ENCODE measurements at regions not wholly inside any gene's neighbourhood (a gene's known extent, or its start where the extent isn't known, plus 50 kb on each side); places are given as distances from the start of the nearest gene placed in this dataset.
"Not testable (repeated sequence)": the region's sequence is repeated elsewhere in the genome, so short reads cannot be mapped to it uniquely, and the experiment has no call there.

- H3K4me1 ChIP-seq (ENCODE audit: insufficient read depth, low read length), result no peaks in the 10 kb centered on the region
- TF ChIP-seq, protein P1, sequence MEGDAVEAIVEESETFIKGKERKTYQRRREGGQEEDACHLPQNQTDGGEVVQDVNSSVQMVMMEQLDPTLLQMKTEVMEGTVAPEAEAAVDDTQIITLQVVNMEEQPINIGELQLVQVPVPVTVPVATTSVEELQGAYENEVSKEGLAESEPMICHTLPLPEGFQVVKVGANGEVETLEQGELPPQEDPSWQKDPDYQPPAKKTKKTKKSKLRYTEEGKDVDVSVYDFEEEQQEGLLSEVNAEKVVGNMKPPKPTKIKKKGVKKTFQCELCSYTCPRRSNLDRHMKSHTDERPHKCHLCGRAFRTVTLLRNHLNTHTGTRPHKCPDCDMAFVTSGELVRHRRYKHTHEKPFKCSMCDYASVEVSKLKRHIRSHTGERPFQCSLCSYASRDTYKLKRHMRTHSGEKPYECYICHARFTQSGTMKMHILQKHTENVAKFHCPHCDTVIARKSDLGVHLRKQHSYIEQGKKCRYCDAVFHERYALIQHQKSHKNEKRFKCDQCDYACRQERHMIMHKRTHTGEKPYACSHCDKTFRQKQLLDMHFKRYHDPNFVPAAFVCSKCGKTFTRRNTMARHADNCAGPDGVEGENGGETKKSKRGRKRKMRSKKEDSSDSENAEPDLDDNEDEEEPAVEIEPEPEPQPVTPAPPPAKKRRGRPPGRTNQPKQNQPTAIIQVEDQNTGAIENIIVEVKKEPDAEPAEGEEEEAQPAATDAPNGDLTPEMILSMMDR (IDR thresholded peaks at IDR 0.05; ENCODE audit: extremely low read depth, low read depth, low read length), result no peak
- no peak for DNase-seq (ENCODE audit: insufficient read length, low spot score, missing footprints)
Observed at GRCh38 chr3:145450018-145450682, 710.8 kb downstream of the PLOD2 start.

DNA sequence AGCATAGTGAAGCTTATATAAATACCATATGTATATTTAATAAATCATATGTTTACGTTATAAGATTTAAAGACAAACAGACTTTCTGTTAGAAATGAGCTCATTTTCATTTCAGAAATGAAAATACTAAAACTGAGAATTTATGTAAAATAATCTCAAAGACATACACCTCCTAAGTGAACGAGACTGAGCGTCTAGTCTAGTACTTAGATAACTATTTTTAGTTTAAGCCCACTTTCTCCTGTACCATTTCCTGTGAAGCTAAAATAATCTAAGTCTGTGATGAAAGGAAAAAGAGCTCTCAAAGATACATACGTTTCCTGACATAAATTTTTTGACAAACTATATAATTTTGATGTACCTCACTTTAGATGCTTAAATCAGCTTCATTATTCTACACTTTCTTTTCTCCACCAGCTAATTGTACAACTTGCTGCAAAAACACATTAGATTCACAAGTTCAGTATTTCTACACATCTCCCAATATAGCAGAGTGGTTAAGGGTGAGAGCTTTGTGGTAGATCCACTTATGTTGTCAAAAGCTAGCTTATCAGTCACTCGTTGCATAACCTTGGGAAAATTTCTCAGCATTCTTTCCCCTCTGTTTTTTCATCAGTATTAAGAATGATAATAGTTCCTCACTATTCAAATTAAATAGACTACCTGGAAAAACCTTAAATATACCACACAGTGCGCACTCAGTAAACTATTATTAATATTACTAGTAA, 703.0 kb downstream of the PLOD2 start:
- DNase-seq (ENCODE audit: insufficient read length, low spot score, missing footprints), result no peak
- TF ChIP-seq, protein P1 (IDR thresholded peaks at IDR 0.05; ENCODE audit: extremely low read depth, low read depth, low read length), result no peak
- no peak overlapping the region for H3K4me3 ChIP-seq (ENCODE audit: insufficient read depth, low read length)
- no peaks in the 10 kb centered on the region for H3K79me2 ChIP-seq (ENCODE audit: insufficient read depth, low read length)
- H3K27me3 ChIP-seq (ENCODE audit: insufficient read depth, low read length), result no peaks in the 10 kb centered on the region
- no peaks in the 10 kb centered on the region for H4K20me1 ChIP-seq (ENCODE audit: insufficient read depth, low read length)
- no peaks in the 10 kb centered on the region for H3K36me3 ChIP-seq (ENCODE audit: insufficient read depth, low read length)
- H3K4me2 ChIP-seq (ENCODE audit: insufficient read depth, low read length), result no peak overlapping the region
- no peaks in the 10 kb centered on the region for H3K4me1 ChIP-seq (ENCODE audit: insufficient read depth, low read length)
- H3K27ac ChIP-seq (ENCODE audit: low read depth, low read length), result no peak overlapping the region
- no peaks in the 10 kb centered on the region for H3K9me3 ChIP-seq (ENCODE audit: low read depth, low read length)
- H2AFZ ChIP-seq (ENCODE audit: low read length), result no peak overlapping the region

More at GRCh38 chr3:145450018-145450682, 710.8 kb downstream of the PLOD2 start:
- Histone ChIP-seq H3K36me3 (ENCODE audit: insufficient read depth, low read length) (no peaks in the 10 kb centered on the region), H3K4me2 (ENCODE audit: insufficient read depth, low read length) (no peak overlapping the region), H4K20me1 (ENCODE audit: insufficient read depth, low read length) (no peaks in the 10 kb centered on the region), H3K79me2 (ENCODE audit: insufficient read depth, low read length) (no peaks in the 10 kb centered on the region), H2AFZ (ENCODE audit: low read length) (no peak overlapping the region), H3K27ac (ENCODE audit: low read depth, low read length) (no peak overlapping the region), H3K9me3 (ENCODE audit: low read depth, low read length) (no peaks in the 10 kb centered on the region), H3K27me3 (ENCODE audit: insufficient read depth, low read length) (no peaks in the 10 kb centered on the region), H3K4me3 (ENCODE audit: insufficient read depth, low read length) (no peak overlapping the region)

- not testable (repeated sequence) for H3K4me1 ChIP-seq (ENCODE audit: insufficient read depth, low read length); H3K4me3 ChIP-seq (ENCODE audit: insufficient read depth, low read length); H3K4me2 ChIP-seq (ENCODE audit: insufficient read depth, low read length); H3K27ac ChIP-seq (ENCODE audit: low read depth, low read length); DNase-seq (ENCODE audit: insufficient read length, low spot score, missing footprints); H4K20me1 ChIP-seq (ENCODE audit: insufficient read depth, low read length); H3K9me3 ChIP-seq (ENCODE audit: low read depth, low read length); H3K79me2 ChIP-seq (ENCODE audit: insufficient read depth, low read length); H3K27me3 ChIP-seq (ENCODE audit: insufficient read depth, low read length); H2AFZ ChIP-seq (ENCODE audit: low read length); H3K36me3 ChIP-seq (ENCODE audit: insufficient read depth, low read length)
Observed at GRCh38 chr3:145459681-145460080, 701.3 kb downstream of the PLOD2 start.

DNA sequence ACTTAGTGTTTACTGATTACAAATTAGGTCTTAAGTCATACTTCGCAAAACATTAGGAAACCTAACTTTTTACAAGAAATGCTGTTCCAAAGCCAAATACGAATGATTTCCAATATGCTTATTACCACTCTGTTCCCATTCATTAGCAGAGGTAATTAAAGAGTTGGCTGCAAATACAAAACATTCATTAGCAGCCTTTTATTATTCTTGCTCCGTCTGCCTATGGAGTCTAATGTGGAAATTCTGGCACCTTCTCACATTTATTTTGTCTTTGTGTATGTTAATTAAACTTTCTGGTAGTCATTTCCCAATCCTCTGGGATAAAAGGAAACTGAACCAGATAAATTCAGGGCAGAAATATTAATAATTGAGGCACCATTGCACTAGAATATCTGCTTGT, 689.0 kb downstream of the PLOD2 start:
- H3K9me3 ChIP-seq (ENCODE audit: low read depth, low read length), result no peaks in the 10 kb centered on the region
- TF ChIP-seq, protein P1 (IDR thresholded peaks at IDR 0.05; ENCODE audit: extremely low read depth, low read depth, low read length), result no peak
- H3K4me3 ChIP-seq (ENCODE audit: insufficient read depth, low read length), result no peak overlapping the region
- no peaks in the 10 kb centered on the region for H3K4me1 ChIP-seq (ENCODE audit: insufficient read depth, low read length)
- H4K20me1 ChIP-seq (ENCODE audit: insufficient read depth, low read length), result no peaks in the 10 kb centered on the region
- H3K27me3 ChIP-seq (ENCODE audit: insufficient read depth, low read length), result no peaks in the 10 kb centered on the region
- H3K27ac ChIP-seq (ENCODE audit: low read depth, low read length), result no peak overlapping the region
- H3K36me3 ChIP-seq (ENCODE audit: insufficient read depth, low read length), result no peaks in the 10 kb centered on the region
- no peaks in the 10 kb centered on the region for H3K79me2 ChIP-seq (ENCODE audit: insufficient read depth, low read length)
- no peak for DNase-seq (ENCODE audit: insufficient read length, low spot score, missing footprints)
- no peak overlapping the region for H2AFZ ChIP-seq (ENCODE audit: low read length)
- H3K4me2 ChIP-seq (ENCODE audit: insufficient read depth, low read length), result no peak overlapping the region

- not testable (repeated sequence) for H3K4me3 ChIP-seq (ENCODE audit: insufficient read depth, low read length)
Observed at GRCh38 chr3:145482735-145483134, 678.2 kb downstream of the PLOD2 start.

More at GRCh38 chr3:145482735-145483134, 678.2 kb downstream of the PLOD2 start:
- not testable (repeated sequence) for H4K20me1 ChIP-seq (ENCODE audit: insufficient read depth, low read length); H3K4me2 ChIP-seq (ENCODE audit: insufficient read depth, low read length); H3K36me3 ChIP-seq (ENCODE audit: insufficient read depth, low read length); H3K79me2 ChIP-seq (ENCODE audit: insufficient read depth, low read length); H3K27me3 ChIP-seq (ENCODE audit: insufficient read depth, low read length); H3K9me3 ChIP-seq (ENCODE audit: low read depth, low read length); H3K27ac ChIP-seq (ENCODE audit: low read depth, low read length); DNase-seq (ENCODE audit: insufficient read length, low spot score, missing footprints); H2AFZ ChIP-seq (ENCODE audit: low read length); H3K4me1 ChIP-seq (ENCODE audit: insufficient read depth, low read length)

All from osteoblast (primary cell).